Heart right ventricle (tissue), 16 donors: ENCODE measurements at regions not wholly inside any gene's neighbourhood (a gene's known extent, or its start where the extent isn't known, plus 50 kb on each side); places are given as distances from the start of the nearest gene placed in this dataset.

Experiments used
- ATAC-seq, 8 donors: fragments of 200-7000 bp; cut with Tn5 transposase; one replicate each; pipeline ENCODE4 v1.9.1; 2020; ENCODE audit warnings: mild to moderate bottlenecking in 8 of 8, moderate library complexity in 8 of 8, moderate number of reproducible peaks in 1 of 8
- DNase-seq, 2 donors: peaks; one replicate each; pipeline ENCODE4 v3.0.0-alpha.2; 2020
- H3K27ac ChIP-seq, 10 donors: fragments of 200-600 bp; sonication (generic) in 2 of 10; one replicate each; pipeline versions ENCODE4 v1.5.0 to v1.8.0; 2020 to 2022; ENCODE audit warnings: mild to moderate bottlenecking in 3 of 10
- H3K27me3 ChIP-seq, 7 donors: fragments of 200-600 bp; one replicate each; pipeline ENCODE4 v1.8.0; 2021 to 2022; ENCODE audit warnings: mild to moderate bottlenecking in 2 of 7
- H3K36me3 ChIP-seq, 9 donors: fragments of 200-600 bp; sonication (generic) in 1 of 9; one replicate each; pipeline versions ENCODE4 v1.5.0 to v1.8.0; 2020 to 2022; ENCODE audit warnings: mild to moderate bottlenecking in 2 of 9
- H3K4me1 ChIP-seq, 9 donors: fragments of 200-600 bp; sonication (generic) in 1 of 9; one replicate each; pipeline versions ENCODE4 v1.5.0 to v1.8.0; 2020 to 2022; ENCODE audit warnings: mild to moderate bottlenecking in 4 of 9
- H3K4me3 ChIP-seq, 10 donors: fragments of 200-600 bp; sonication (generic) in 2 of 10; one replicate each; pipeline versions ENCODE4 v1.5.0 to v1.8.0; 2020 to 2022; ENCODE audit warnings: mild to moderate bottlenecking in 7 of 10, moderate library complexity in 2 of 10
- H3K9me3 ChIP-seq, 11 donors: fragments of 200-600 bp in 10 of 11; sonication (generic) in 2 of 11; one replicate each; pipeline versions ENCODE4 v1.5.0 to v1.8.0; 2013 to 2022; ENCODE audit warnings: mild to moderate bottlenecking in 2 of 11, control low read depth in 1 of 11, moderate library complexity in 1 of 11
- WGBS, 2 donors: extraction: QIAGEN DNeasy Blood & Tissue Kit; methylation state at CpG; one replicate each; pipeline ENCODE4 v1.1.7; 2013; ENCODE audit warnings: inconsistent platforms in 1 of 2; 5-methylcytosine and 5-hydroxymethylcytosine counted together
- intact Hi-C, 10 donors: fragments of 100-400 bp; cut with DNase I; formaldehyde crosslinking; loops; one replicate each; pipeline versions ENCODE4 v1.11.1 to v1.14.2; 2022
- TF ChIP-seq, protein P1 (sequence below), 9 donors: fragments of 200-600 bp; sonication (generic) in 2 of 9; IDR thresholded peaks; one replicate each; pipeline versions ENCODE4 v1.5.0 to v1.8.0; 2021 to 2022; ENCODE audit warnings: antibody characterized with exemption in 9 of 9, mild to moderate bottlenecking in 5 of 9, moderate library complexity in 1 of 9
- donor health status: Arrhythmogenic right ventricular cardiomyopathy.
- donor health status: ischemic (EF 13 %, LVEDD 7.1; RV severe dilation, severe dysfunction).
- donor health status: healthy with polysubstance abuse.
- donor health status: DM: no; HTN: yes; CAD: no.
- donor health status: DM: no; HTN: no; CAD: no.
- donor health status: ischemic (EF 25% LVEDD 6.9; RV normal size, moderate dysfunction).
- donor health status: ischemic (EF 25% LVEDD 5.7; RV mildly dilated, moderate dysfunction).
- donor health status: healthy.
- donor health status: DM: yes; HTN: yes; CAD: no.
- donor health status: Ischemic cardiomyopathy.
- donor health status: ischemic (EF 35%, LVEDD 5.7; RV mildly dilated, moderate dysfunction).
- donor health status: nonischemic (EF 11% LVEDD 7.7; RV severe dilation, severe dysfunction).
- donor health status: DM: yes; HTN: yes; CAD: no.
- donor health status: PGD.
- donor health status: ischemic (EF 29% LVEDD 5.4; RV normal size, mild dysfunction).
- donor health status: nonischemic (EF 23%, LVEDD 6.1; RV moderate dilation, normal function).

DNA sequence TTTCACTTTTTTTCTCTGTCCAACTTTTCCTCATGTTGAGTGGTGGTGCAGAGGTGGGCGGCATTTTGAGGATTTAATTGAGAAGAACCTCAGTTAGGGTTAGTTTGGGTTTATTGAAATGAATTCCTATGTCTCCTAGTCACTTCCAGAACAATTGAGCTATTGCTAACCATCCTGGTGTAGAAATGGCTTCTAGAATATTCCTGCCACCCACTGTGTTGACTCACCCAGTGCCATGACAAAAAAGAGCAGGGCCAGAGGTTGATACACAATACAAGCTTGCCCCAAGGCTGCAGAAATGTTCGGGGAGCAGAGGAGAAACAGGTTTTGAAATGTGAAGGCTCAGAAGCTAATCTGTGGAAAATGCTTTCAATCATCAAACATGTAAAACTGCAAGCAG is 167.1 kb upstream of the TRIB2 start:
- H3K27me3 ChIP-seq: no peaks in the 10 kb centered on the region
- TF ChIP-seq, protein P1, sequence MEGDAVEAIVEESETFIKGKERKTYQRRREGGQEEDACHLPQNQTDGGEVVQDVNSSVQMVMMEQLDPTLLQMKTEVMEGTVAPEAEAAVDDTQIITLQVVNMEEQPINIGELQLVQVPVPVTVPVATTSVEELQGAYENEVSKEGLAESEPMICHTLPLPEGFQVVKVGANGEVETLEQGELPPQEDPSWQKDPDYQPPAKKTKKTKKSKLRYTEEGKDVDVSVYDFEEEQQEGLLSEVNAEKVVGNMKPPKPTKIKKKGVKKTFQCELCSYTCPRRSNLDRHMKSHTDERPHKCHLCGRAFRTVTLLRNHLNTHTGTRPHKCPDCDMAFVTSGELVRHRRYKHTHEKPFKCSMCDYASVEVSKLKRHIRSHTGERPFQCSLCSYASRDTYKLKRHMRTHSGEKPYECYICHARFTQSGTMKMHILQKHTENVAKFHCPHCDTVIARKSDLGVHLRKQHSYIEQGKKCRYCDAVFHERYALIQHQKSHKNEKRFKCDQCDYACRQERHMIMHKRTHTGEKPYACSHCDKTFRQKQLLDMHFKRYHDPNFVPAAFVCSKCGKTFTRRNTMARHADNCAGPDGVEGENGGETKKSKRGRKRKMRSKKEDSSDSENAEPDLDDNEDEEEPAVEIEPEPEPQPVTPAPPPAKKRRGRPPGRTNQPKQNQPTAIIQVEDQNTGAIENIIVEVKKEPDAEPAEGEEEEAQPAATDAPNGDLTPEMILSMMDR (IDR thresholded peaks at IDR 0.05): no peak
- ATAC-seq (no peak), DNase-seq (no peak)
- H3K4me1 ChIP-seq: peaks cover 0 to 2% (median under 1%) of the 10 kb centered on the region in 9 donors
- intact Hi-C loops: loop anchor here in 4 of 10 donors (10.0 kb wide), 3 partner anchors 165 to 455 kb away; partner anchors contain the start of gene TRIB2 (in 3 of the 4)
- no peaks in the 10 kb centered on the region for H3K9me3 ChIP-seq
- no peaks in the 10 kb centered on the region for H3K36me3 ChIP-seq
- WGBS, 2 donors: 85 to 93% methylated on average over 2 of the region's 2 CpGs
- no peak overlapping the region for H3K4me3 ChIP-seq
- no peak overlapping the region for H3K27ac ChIP-seq

DNA sequence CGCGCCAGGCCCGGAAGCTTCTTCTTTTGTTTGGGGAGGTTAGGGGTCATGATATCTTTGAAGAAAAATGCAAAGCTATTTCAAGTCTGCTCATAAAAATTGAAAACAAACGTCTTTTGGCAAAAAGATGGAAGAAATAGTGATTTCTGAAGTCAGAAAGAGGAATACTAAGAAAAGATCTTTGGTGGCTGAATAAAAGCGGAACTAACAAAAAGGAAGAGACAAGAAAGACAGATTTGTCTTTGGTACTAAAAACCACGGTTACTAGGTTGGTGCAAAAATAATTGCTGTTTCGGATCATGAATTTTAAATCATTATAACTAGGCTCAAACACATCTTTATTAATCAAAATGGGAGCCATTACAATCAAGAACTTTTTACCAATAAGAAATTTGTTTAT is 164.6 kb upstream of the TRIB2 start:
- 89 to 95% methylated on average over 7 of the region's 7 CpGs for WGBS, 2 donors
- DNase-seq: no peak
- intact Hi-C loops: loop anchor here in 3 of 10 donors (10.0 kb wide), 2 partner anchors 163 to 383 kb away; partner anchors contain the start of gene TRIB2 (in 3 of the 3)
- H3K36me3 ChIP-seq: no peaks in the 10 kb centered on the region
- no peak overlapping the region for H3K27ac ChIP-seq
- H3K4me1 ChIP-seq: peaks cover 5 to 27% (median 14%) of the 10 kb centered on the region in 9 donors
- TF ChIP-seq, protein P1 (IDR thresholded peaks at IDR 0.05): no peak
- H3K4me3 ChIP-seq: no peak overlapping the region
- H3K27me3 ChIP-seq: no peaks in the 10 kb centered on the region
- H3K9me3 ChIP-seq: no peaks in the 10 kb centered on the region
- no peak for ATAC-seq

DNA sequence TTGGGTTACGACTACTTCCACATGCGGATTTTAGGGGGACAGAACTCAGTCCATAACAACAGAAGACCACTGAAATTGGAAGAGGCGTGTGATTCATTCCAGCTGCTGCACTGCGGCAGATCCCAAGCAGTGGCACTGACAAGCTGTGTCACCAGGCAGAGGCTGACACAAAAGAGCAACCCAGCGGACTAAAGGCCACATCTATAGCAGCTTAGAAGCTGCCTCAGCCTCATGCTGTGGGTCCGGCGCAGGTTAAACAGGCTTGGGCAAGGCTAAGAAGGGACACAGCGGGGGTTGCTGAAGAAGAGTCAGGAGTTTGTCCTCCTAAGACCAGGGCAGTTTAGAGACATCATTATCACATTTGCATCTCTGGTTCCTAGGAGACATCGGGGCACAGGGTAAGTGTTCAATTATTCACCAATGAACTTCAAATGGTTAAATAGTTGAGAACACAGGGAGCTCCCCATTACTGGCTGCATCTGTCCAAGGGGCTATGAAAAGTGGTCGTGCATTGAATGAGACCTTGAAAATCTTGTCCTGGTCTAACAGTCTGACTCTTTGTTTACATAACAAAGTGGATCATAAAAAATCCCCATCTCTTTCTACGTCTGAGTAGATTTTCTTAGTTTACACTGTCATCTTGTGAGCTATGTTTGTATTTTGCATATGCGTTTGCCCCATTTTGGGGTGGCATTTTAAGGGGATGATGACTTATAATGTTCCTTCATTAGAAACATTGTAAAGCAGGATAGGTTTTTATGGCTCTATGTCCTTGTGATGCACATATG is 162.3 kb upstream of the TRIB2 start:
- Histone ChIP-seq H3K9me3 (no peaks in the 10 kb centered on the region), H3K27ac (peak overlapping the region in 6 of 10 donors; percentile 24 to 61 (median 42)), H3K27me3 (no peaks in the 10 kb centered on the region), H3K4me1 (peaks cover 5 to 28% (median 14%) of the 10 kb centered on the region in 9 donors), H3K4me3 (no peak overlapping the region), H3K36me3 (no peaks in the 10 kb centered on the region)
- DNase-seq (no peak), ATAC-seq (peak in 1 of 8 donors; percentile 28)
- WGBS, 2 donors: 85 to 90% methylated on average over 12 of the region's 12 CpGs
- intact Hi-C loops: loop anchor here in 4 of 10 donors (5.0 to 10.0 kb wide), 3 partner anchors 158 to 380 kb away; partner anchors contain the start of gene TRIB2 (in 3 of the 4)
- TF ChIP-seq, protein P1 (IDR thresholded peaks at IDR 0.05): no peak

DNA sequence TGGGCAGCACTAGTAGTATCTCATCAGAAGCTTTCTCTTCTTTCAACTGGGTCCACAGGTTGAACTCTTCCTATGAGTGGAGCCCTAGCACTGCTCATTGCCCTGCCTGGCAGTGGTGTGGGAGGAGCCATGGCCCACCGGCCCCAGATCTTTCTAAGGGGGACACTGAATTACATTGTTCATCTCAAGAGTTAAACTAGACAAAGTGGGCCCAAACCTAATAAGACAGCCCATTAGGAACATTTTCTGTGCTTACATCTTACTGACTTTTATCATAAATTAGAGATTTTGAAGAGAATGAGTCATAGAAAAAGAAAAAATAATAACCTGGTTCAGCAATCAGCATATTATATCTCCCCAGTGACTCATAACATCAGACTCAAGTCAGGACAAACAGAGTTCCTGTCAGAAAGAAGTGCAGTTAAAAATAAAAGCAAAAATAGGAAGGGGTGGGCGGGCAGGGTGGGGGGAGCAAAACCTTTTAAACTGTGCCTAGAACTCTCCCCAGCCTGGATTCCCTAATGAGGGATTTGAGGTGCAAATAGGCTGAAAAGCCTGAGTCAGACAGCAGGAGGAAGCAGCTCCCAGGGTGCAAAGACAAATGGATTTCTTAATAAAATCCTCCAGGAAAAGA is 161.6 kb upstream of the TRIB2 start:
- Histone ChIP-seq H3K36me3 (no peaks in the 10 kb centered on the region), H3K4me1 (peaks cover 5 to 28% (median 14%) of the 10 kb centered on the region in 9 donors), H3K9me3 (no peaks in the 10 kb centered on the region), H3K27ac (peak overlapping the region in 7 of 10 donors; percentile 16 to 61 (median 43)), H3K27me3 (no peaks in the 10 kb centered on the region), H3K4me3 (no peak overlapping the region)
- TF ChIP-seq, protein P1 (IDR thresholded peaks at IDR 0.05): peak in 4 of 9 donors; percentile 10 to 39 (median 32)
- 44 to 48% methylated on average over 2 of the region's 2 CpGs for WGBS, 2 donors
- intact Hi-C loops: loop anchor here in 4 of 10 donors (5.0 to 10.0 kb wide), 3 partner anchors 157 to 380 kb away; partner anchors contain the start of gene TRIB2 (in 3 of the 4)
- DNase-seq (no peak), ATAC-seq (peak in 6 of 8 donors; percentile 42 to 76 (median 57))
